ENCODE measurements at regions not wholly inside any gene's neighbourhood (a gene's known extent, or its start where the extent isn't known, plus 50 kb on each side); places are given as distances from the start of the nearest gene placed in this dataset.

- no peak for TF ChIP-seq CTCF (IDR thresholded peaks at IDR 0.05; ENCODE audit: extremely low read depth, missing control alignments)
- DNase-seq (ENCODE audit: low spot score), result no peak
Observed at GRCh38 chr4:81622474-81623184, 150.9 kb upstream of the RASGEF1B start.

GRCh38 chr4:81622028-81622427, 150.3 kb upstream of the RASGEF1B start:
- no peak for DNase-seq (ENCODE audit: low spot score)
- TF ChIP-seq CTCF (IDR thresholded peaks at IDR 0.05; ENCODE audit: extremely low read depth, missing control alignments), result no peak

GRCh38 chr4:81621490-81621889, 149.8 kb upstream of the RASGEF1B start:
- no peak for TF ChIP-seq CTCF (IDR thresholded peaks at IDR 0.05; ENCODE audit: extremely low read depth, missing control alignments)
- no peak for DNase-seq (ENCODE audit: low spot score)

GRCh38 chr4:81620442-81620841, 148.7 kb upstream of the RASGEF1B start:
- no peak for DNase-seq (ENCODE audit: low spot score)
- TF ChIP-seq CTCF (IDR thresholded peaks at IDR 0.05; ENCODE audit: extremely low read depth, missing control alignments), result no peak

GRCh38 chr4:81617545-81617944, 145.8 kb upstream of the RASGEF1B start:
- no peak for TF ChIP-seq CTCF (IDR thresholded peaks at IDR 0.05; ENCODE audit: extremely low read depth, missing control alignments)
- DNase-seq (ENCODE audit: low spot score), result no peak

- TF ChIP-seq CTCF (IDR thresholded peaks at IDR 0.05; ENCODE audit: extremely low read depth, missing control alignments), result no peak
- DNase-seq (ENCODE audit: low spot score), result no peak
Observed at GRCh38 chr4:81611221-81611620, 139.5 kb upstream of the RASGEF1B start.

- no peak for TF ChIP-seq CTCF (IDR thresholded peaks at IDR 0.05; ENCODE audit: extremely low read depth, missing control alignments)
- DNase-seq (ENCODE audit: low spot score), result no peak
Observed at GRCh38 chr4:81609844-81610243, 138.1 kb upstream of the RASGEF1B start.
